OCI-LY7 (cell line): ENCODE measurements at regions not wholly inside any gene's neighbourhood (a gene's known extent, or its start where the extent isn't known, plus 50 kb on each side); places are given as distances from the start of the nearest gene placed in this dataset.

Experiments
- BruUV-seq: library from RNA; stranded (reverse); fragments of 400-500 nt; replicated peaks from 2 replicates; lab custom pipeline; 2021; lab: Mats Ljungman, UMichigan
- CTCF ChIA-PET: fragments of 300-600 bp; sonication (Branson Sonifier 250); formaldehyde crosslinking; loops from one replicate; lab custom pipeline; 2022; ENCODE audit warnings: antibody characterized with exemption; ENCODE audit not compliant: unreplicated experiment; lab: Charles Lee
- POLR2A ChIA-PET: fragments of 300-600 bp; sonication (Branson Sonifier 250); formaldehyde crosslinking; loops from one replicate; lab custom pipeline; 2022; ENCODE audit warnings: antibody characterized with exemption; lab: Charles Lee
- DNase-seq: peaks from one replicate; pipeline ENCODE4 v3.0.0-alpha.2; 2015; ENCODE audit warnings: low spot score
- H2AFZ ChIP-seq: fragments of 200-600 bp; sonication (generic), shearing (Covaris generic); 2 replicates; pipeline ENCODE4 v1.6.1; 2014; ENCODE audit warnings: mild to moderate bottlenecking, antibody characterized with exemption, low read length, moderate library complexity
- H3K27ac ChIP-seq: fragments of 200-600 bp; sonication (generic); 2 replicates; pipeline ENCODE4 v1.5.1; 2014; ENCODE audit warnings: mixed run types, low read depth, mild to moderate bottlenecking, moderate library complexity, low read length, inconsistent platforms; ENCODE audit not compliant: poor library complexity, severe bottlenecking
- H3K36me3 ChIP-seq: fragments of 200-600 bp; sonication (generic); 2 replicates; pipeline ENCODE4 v1.6.1; 2014; ENCODE audit warnings: mild to moderate bottlenecking, antibody characterized with exemption, low read length, moderate library complexity, mixed read lengths; ENCODE audit not compliant: insufficient read depth
- H3K4me1 ChIP-seq: fragments of 200-600 bp; sonication (generic); 2 replicates; pipeline ENCODE4 v1.5.1; 2014; ENCODE audit warnings: mild to moderate bottlenecking, low read length; ENCODE audit not compliant: insufficient read depth, poor library complexity, severe bottlenecking
- H3K4me2 ChIP-seq: fragments of 200-600 bp; sonication (generic); 2 replicates; pipeline ENCODE4 v1.6.1; 2014; ENCODE audit warnings: mild to moderate bottlenecking, low read length
- H3K4me3 ChIP-seq: fragments of 200-600 bp; sonication (generic); 2 replicates; pipeline ENCODE4 v1.5.1; 2014; ENCODE audit warnings: mild to moderate bottlenecking, low read depth, low read length; ENCODE audit not compliant: poor library complexity, severe bottlenecking
- H3K79me2 ChIP-seq: fragments of 200-600 bp; sonication (generic); 2 replicates; pipeline ENCODE4 v1.6.1; 2016; ENCODE audit warnings: low read depth, mild to moderate bottlenecking, low read length, moderate library complexity, mixed read lengths; ENCODE audit not compliant: insufficient read depth
- H3K9me2 ChIP-seq: fragments of 200-600 bp; sonication (generic); 2 replicates; pipeline ENCODE4 v1.6.1; 2016; ENCODE audit warnings: mild to moderate bottlenecking, low read length, mixed read lengths; ENCODE audit not compliant: insufficient read depth
- H3K9me3 ChIP-seq: fragments of 200-600 bp; sonication (generic); 2 replicates; pipeline ENCODE4 v1.6.1; 2014; ENCODE audit warnings: mild to moderate bottlenecking, mixed run types, low read length, mixed read lengths
- H4K20me1 ChIP-seq: fragments of 200-600 bp; sonication (generic); 2 replicates; pipeline ENCODE4 v1.6.1; 2014; ENCODE audit warnings: mild to moderate bottlenecking, antibody characterized with exemption, low read length, moderate library complexity, mixed read lengths; ENCODE audit not compliant: insufficient read depth
- EZH2phosphoT487 ChIP-seq: fragments of 200-600 bp; sonication (generic); IDR thresholded peaks from 2 replicates; pipeline ENCODE4 v1.6.1; 2018; ENCODE audit warnings: low read depth, borderline replicate concordance, mild to moderate bottlenecking, mixed run types, antibody characterized with exemption, low read length, moderate library complexity, mixed read lengths
- intact Hi-C: fragments of 100-400 bp; cut with micrococcal nuclease; formaldehyde crosslinking; loops from one replicate; pipeline ENCODE4 v1.10.0; 2022; ENCODE audit not compliant: unreplicated experiment
- TF ChIP-seq, protein P1 (sequence below): fragments of 200-600 bp; sonication (generic); conservative IDR thresholded peaks from 2 replicates; pipeline ENCODE4 v1.5.1; 2014; ENCODE audit warnings: mild to moderate bottlenecking, antibody characterized with exemption, low read length, moderate library complexity, mixed read lengths

GRCh38 chr10:52526251-52526823 lies 212.3 kb downstream of the DKK1 start:
- Histone ChIP-seq H3K4me2 (no peak overlapping the region), H3K36me3 (no peaks in the 10 kb centered on the region), H3K9me3 (no peaks in the 10 kb centered on the region), H3K4me1 (no peaks in the 10 kb centered on the region), H3K27ac (no peak overlapping the region), H3K9me2 (no peaks in the 10 kb centered on the region), H3K79me2 (no peaks in the 10 kb centered on the region), H2AFZ (no peak overlapping the region), H3K4me3 (no peak overlapping the region), H4K20me1 (no peaks in the 10 kb centered on the region)
- no TSS peak for BruUV-seq
- ChIA-PET CTCF (no interaction called here), POLR2A (interaction anchor here (0.6 to 1.3 kb wide), 2 partner anchors 10 to 35 kb away, joined by 3 to 6 read pairs; no protein-coding TSS in a partner anchor)
- intact Hi-C loops: no loop called here
- TF ChIP-seq, protein P1, sequence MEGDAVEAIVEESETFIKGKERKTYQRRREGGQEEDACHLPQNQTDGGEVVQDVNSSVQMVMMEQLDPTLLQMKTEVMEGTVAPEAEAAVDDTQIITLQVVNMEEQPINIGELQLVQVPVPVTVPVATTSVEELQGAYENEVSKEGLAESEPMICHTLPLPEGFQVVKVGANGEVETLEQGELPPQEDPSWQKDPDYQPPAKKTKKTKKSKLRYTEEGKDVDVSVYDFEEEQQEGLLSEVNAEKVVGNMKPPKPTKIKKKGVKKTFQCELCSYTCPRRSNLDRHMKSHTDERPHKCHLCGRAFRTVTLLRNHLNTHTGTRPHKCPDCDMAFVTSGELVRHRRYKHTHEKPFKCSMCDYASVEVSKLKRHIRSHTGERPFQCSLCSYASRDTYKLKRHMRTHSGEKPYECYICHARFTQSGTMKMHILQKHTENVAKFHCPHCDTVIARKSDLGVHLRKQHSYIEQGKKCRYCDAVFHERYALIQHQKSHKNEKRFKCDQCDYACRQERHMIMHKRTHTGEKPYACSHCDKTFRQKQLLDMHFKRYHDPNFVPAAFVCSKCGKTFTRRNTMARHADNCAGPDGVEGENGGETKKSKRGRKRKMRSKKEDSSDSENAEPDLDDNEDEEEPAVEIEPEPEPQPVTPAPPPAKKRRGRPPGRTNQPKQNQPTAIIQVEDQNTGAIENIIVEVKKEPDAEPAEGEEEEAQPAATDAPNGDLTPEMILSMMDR: no peak
- TF ChIP-seq EZH2phosphoT487: no peak
- no peak for DNase-seq

- no peak overlapping the region for H3K4me2 ChIP-seq
Observed at GRCh38 chr10:52532650-52533290, 218.7 kb downstream of the DKK1 start.

More at GRCh38 chr10:52532650-52533290, 218.7 kb downstream of the DKK1 start:
- H3K4me3 ChIP-seq: no peak overlapping the region
- H3K27ac ChIP-seq: no peak overlapping the region
- TF ChIP-seq, protein P1: no peak
- TF ChIP-seq EZH2phosphoT487: no peak
- no peak for DNase-seq
- no peak overlapping the region for H2AFZ ChIP-seq
- no peaks in the 10 kb centered on the region for H3K9me2 ChIP-seq
- intact Hi-C loops: no loop called here
- no peaks in the 10 kb centered on the region for H3K36me3 ChIP-seq
- ChIA-PET POLR2A (interaction anchor here (0.6 to 1.2 kb wide), 2 partner anchors 13 to 16 kb away, joined by 3 read pairs; no protein-coding TSS in a partner anchor), CTCF (no interaction called here)
- no TSS peak for BruUV-seq
- H3K4me1 ChIP-seq: no peaks in the 10 kb centered on the region
- no peaks in the 10 kb centered on the region for H4K20me1 ChIP-seq
- no peaks in the 10 kb centered on the region for H3K9me3 ChIP-seq
- no peaks in the 10 kb centered on the region for H3K79me2 ChIP-seq
